DMS153 treated with DMSO at 0.1 percent for 48 hours (cell line): ENCODE measurements at regions not wholly inside any gene's neighbourhood (a gene's known extent, or its start where the extent isn't known, plus 50 kb on each side); places are given as distances from the start of the nearest gene placed in this dataset.

Experiments
- DNase-seq: peaks from one replicate; lab custom pipeline; 2025; ENCODE audit not compliant: unreplicated experiment; lab: John Stamatoyannopoulos, UW

DNA sequence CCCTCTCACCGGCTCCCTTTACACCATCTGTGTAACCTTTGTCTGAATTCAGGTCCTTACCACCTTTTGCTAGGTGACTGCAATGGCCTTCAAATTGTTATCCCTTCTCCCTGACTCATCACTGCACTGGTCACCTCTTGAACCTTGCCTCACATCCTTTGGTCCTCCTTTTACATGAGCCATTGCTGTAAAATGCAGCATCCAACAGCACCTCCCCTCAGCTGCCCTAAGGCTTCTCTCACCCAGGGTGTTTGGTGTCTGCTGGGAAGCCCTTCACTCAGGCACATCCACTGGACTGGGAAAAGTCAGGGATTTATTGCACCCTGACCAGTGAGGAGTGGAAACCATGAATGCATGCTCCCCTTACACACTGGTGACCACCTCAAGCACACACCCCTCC, 192.5 kb upstream of the GATB start:
- no peak for DNase-seq

DNA sequence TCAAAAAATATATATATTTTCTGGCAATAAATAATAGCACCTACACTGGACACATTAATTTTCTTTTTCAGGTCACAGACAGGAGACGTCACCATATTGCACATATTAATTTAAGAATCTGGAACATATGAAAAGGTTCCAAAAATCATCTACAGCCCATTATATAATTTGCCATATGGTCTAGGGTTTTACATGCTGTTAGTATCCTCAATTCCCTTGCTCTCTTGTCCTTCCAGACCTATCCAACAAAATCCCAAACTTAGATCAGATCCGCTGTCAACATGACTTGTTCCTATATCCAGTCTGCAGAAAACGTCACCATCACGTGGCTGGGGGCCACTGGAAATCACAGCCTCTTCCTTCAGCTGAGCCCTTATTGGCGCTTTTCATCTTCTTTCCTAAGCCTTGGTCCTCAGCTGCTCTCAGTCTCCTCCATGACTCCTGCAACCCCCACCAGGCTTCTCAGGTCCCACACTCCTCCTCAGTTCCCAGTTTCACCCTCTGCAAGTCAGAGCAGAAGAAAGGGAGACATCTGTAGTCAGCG, 192.0 kb upstream of the GATB start:
- DNase-seq: no peak

GRCh38 chr4:151952137-151952536, 191.3 kb upstream of the GATB start:
- no peak for DNase-seq

DNA sequence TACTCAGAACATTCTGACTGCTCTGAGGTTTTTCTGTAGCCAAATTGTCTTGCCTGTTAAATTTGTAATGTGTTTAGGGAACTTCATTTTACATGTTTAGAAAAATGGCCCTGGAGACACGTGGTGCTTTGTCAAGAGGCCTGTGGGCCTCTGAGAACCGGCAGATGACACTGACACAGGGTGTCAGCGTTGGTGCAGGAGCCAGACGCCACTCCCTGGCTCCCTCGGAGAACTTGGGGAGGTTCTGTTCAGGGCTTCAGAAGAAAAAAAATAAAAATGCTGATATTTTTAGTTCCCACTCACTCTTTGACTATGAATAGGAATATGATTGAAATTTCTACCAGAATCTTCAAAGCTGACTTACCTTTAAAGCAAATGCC, 190.9 kb upstream of the GATB start:
- DNase-seq: no peak

GRCh38 chr4:151950993-151951670, 190.3 kb upstream of the GATB start:
- DNase-seq: no peak

DNA sequence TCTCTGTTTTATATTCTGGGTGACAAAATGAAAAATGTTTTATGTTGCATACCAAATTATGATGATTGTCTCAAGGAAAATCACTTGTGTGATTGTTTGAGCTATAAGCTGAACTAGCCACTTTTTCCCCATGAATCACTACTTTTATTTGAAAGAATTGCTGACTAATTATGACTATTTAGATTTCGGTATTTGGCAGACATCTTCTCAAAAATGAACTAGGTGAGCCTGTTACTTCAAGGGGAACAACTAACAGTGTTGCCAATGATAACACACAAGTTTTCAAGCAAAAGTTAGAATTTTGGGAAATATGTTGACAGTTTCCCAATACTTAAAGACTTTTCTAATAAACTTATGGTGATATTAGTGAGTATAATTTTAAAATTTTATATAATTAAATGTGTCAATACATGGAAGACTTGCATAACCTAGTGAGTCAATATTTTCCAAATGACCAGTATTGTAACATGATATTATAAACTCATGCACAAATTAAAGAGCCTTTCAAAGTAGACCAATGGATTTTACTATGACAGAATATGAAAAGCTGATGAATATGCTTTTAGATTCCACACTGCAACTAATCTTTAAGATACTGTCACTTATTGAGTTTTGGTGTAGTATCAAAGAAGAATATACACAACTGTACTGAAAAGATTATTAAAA, 187.7 kb upstream of the GATB start:
- DNase-seq: no peak

GRCh38 chr4:151946718-151947117, 185.9 kb upstream of the GATB start:
- DNase-seq: no peak

DNA sequence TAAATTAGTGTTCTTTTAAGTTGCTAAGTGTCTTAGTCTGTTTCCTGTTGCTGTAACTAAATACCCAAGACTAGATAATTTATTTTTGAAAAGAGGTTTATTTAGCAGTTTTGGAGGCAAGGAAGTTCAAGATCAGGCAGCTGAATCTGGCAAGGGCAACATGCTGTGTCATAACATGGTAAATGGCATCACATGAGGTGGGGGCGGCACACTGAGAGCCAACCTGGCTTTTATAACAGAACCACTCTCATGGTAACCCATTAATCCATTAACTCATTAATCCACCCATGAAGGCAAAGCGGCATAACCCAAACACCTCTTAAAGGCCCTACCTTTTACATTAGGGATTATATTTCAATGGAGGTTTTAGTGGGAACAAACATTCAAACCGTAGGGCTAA, 182.2 kb upstream of the GATB start:
- no peak for DNase-seq

DNA sequence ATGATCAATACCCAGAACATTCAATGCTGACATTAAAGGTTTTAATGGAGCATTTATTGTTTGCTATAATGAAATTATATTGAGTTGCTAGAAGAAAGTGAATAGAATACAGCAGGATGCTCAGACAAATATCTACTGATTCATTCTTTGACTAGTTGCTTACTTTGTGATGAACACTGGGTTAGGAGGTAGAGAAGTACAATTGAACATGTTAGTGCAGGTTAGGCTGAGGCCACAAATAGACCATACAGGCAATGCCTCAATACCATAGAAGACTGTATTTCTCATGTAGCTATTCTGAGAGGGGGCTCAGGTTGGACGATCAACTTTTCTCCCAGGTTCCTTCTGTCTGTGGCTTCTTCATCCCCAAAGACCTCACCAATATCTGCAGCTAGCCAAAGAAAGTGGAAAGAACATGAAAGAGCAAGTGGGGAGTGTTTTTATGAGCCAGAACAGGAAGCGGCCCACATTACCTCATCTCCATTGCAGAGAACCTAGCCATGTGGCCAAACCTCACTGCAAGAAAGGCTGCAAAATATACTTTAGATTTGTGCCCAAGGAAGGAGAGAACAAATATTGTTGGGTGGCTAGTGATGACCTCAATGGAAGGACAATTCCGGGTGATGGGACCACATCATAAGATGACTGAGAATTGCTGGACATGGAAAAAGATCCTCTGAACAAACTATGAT, 180.3 kb upstream of the GATB start:
- DNase-seq: no peak

GRCh38 chr4:151940291-151940690, 179.5 kb upstream of the GATB start:
- no peak for DNase-seq

DNA sequence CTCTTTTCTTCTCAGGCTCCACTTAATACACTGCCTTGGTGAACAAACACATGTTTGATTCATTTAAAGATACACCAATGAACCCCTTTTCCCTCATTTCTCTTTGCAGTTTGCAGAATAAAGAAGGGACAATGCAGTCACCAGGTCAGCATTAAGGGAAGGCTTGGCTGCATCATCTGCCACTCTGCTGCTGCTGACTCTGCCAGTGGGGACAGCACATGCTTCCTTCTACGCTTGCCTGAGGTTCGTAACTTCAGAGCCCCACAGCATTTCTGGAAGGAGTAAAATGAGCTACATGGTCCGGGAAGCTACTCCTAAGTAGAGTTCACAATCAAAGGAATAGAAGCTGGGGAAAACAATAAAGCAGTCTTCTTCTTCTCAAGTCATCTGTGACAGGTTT, 178.9 kb upstream of the GATB start:
- no peak for DNase-seq

GRCh38 chr4:151935411-151935810, 174.6 kb upstream of the GATB start:
- no peak for DNase-seq

GRCh38 chr4:151934766-151935165, 174.0 kb upstream of the GATB start:
- DNase-seq: no peak

DNA sequence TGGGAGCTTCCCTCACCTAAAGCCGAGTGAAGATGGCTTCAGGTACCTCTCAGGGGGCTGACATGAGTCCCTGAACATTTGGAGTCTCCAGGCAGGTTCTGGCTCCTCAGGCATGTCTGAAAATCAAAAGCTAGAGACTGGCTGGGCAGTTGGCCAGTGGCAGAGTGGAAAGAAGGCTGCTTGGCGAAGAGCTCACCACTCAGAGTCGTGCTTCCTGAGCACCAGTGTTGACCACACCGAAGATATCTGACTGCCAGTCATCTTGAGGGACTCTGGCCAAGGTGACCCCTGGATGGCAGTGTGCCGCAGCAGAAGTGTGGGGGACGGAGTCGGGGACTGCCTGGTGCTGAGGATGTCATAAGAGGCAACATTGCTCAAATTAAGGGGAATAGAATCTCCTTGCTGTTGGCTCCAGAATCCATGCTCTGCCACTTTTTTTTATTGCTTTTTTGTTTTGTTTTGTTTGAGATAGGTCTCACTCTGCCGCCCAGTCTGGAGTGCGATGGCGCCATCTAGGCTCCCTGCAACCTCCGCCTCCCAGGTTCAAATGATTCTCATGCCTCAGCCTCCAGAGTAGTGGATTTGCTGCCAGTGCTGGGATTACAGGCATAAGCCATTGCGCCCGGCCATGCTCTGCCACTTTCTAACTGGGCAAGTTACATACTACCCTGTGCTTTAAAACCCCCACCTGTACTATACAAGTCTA, 172.5 kb upstream of the GATB start:
- no peak for DNase-seq

- no peak for DNase-seq
Observed at GRCh38 chr4:151931563-151931962, 170.8 kb upstream of the GATB start.

GRCh38 chr4:151930372-151930771, 169.6 kb upstream of the GATB start:
- no peak for DNase-seq

GRCh38 chr4:151928112-151928511, 167.3 kb upstream of the GATB start:
- DNase-seq: no peak

DNA sequence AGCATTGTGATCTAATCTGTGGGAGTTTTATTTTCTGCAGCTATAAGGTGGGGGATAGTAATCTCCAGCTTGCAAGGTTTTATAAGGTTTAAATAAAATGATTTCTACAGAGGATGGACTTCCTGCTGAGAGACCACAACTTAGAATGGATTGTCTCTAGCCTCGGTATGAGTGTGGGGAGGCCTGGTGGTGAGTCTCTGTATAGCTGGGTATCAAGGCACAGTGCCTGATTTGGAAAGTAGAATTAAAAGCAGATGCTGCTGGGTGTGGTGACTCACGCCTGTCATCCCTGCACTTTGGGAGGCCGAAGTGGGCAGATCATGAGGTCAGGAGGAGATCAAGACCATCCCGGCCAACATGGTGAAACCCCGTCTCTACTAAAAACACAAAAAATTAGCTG, 162.0 kb upstream of the GATB start:
- DNase-seq: no peak

DNA sequence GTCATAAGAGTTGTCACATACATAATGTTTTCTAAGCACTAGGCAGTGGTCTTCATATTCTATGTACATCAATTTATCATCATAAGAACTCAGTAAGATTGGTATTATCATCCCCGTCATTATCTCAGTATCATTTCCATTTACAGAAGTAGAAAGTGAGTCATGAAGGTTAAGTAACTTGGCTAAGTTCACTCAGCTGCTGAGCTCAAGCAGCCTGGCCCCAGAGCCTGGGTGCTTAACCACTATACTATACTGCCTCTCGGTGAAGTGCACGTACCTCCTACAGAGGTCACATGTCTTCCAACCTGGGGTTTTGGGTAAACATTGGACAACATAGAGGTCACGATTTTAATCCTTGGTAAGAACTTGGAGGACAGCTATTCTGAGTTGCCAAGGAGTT, 161.5 kb upstream of the GATB start:
- no peak for DNase-seq

GRCh38 chr4:151921811-151922210, 161.0 kb upstream of the GATB start:
- DNase-seq: no peak

DNA sequence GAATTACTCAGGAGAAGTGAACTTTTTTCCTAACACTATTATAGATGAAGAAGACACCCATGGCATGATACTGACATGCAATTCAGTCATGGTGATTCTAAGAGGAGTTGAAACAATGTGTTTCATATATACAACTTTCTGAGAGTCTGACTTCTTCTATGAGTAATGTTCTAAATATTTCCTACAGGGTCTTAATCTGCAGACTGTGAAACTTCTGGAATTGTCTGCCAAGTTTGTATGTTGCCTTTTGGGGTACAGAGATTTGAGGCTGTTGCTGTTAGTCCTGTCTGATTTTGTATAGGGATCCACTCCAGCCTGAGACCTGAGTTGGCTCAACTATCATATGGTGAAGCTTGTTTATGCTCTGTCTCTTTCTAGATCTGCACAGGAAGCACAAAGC, 160.6 kb upstream of the GATB start:
- DNase-seq: no peak
